IMR-90 (cell line): ENCODE measurements at regions not wholly inside any gene's neighbourhood (a gene's known extent, or its start where the extent isn't known, plus 50 kb on each side); places are given as distances from the start of the nearest gene placed in this dataset.

Experiments
- ATAC-seq: fragments of 200-7000 bp; cut with Tn5 transposase; 2 replicates; pipeline ENCODE4 v1.9.1; 2020; ENCODE audit warnings: low read depth, mild to moderate bottlenecking, moderate library complexity
- BruUV-seq: library from RNA; stranded (reverse); fragments of 400-500 nt; replicated peaks from 2 replicates; lab custom pipeline; 2021; lab: Mats Ljungman, UMichigan
- CTCF ChIA-PET: fragments of 300-600 bp; formaldehyde crosslinking; extraction: SDS; loops from one replicate; lab custom pipeline; 2021; ENCODE audit warnings: antibody characterized with exemption; lab: Yijun Ruan, JAX
- POLR2A ChIA-PET: fragments of 300-600 bp; sonication (Branson Sonifier 250); formaldehyde crosslinking; loops from one replicate; lab custom pipeline; 2022; ENCODE audit warnings: antibody characterized with exemption; ENCODE audit not compliant: unreplicated experiment; lab: Charles Lee
- DNase-seq: peaks from one replicate; pipeline ENCODE4 v3.0.0; 2013
- H2AFZ ChIP-seq: replicated peaks from 2 replicates; pipeline ENCODE3; 2013; ENCODE audit warnings: low read length, mild to moderate bottlenecking; ENCODE audit not compliant: poor library complexity
- H2AK5ac ChIP-seq: 2 replicates; pipeline ENCODE4 v1.6.1; 2013; ENCODE audit warnings: low read depth, low read length, inconsistent platforms
- H2AK9ac ChIP-seq: replicated peaks from 2 replicates; pipeline ENCODE3; 2013; ENCODE audit warnings: mild to moderate bottlenecking, low read depth, low read length, moderate library complexity; ENCODE audit not compliant: poor library complexity
- H2BK120ac ChIP-seq: 2 replicates; pipeline ENCODE4 v1.6.1; 2013; ENCODE audit warnings: low read depth, low read length, inconsistent platforms
- H2BK15ac ChIP-seq: 3 replicates; pipeline ENCODE4 v1.6.1; 2013; ENCODE audit warnings: low read depth, low read length, inconsistent platforms
- H2BK20ac ChIP-seq: 2 replicates; pipeline ENCODE4 v1.6.1; 2013; ENCODE audit warnings: low read depth, mild to moderate bottlenecking, inconsistent platforms, low read length, moderate library complexity
- H2BK5ac ChIP-seq: 2 replicates; pipeline ENCODE4 v1.6.1; 2013; ENCODE audit warnings: mild to moderate bottlenecking, low read depth, low read length, inconsistent platforms; ENCODE audit not compliant: poor library complexity, severe bottlenecking
- H3K14ac ChIP-seq: replicated peaks from 2 replicates; pipeline ENCODE4 v1.6.1; 2013; ENCODE audit warnings: low read depth, low read length, inconsistent platforms
- H3K18ac ChIP-seq: 2 replicates; pipeline ENCODE4 v1.6.1; 2013; ENCODE audit warnings: low read depth, low read length, control low read depth
- H3K23ac ChIP-seq: 2 replicates; pipeline ENCODE4 v1.6.1; 2013; ENCODE audit warnings: low read depth, low read length, inconsistent platforms
- H3K27ac ChIP-seq: 2 replicates; pipeline ENCODE4 v1.5.1; 2013; ENCODE audit warnings: mild to moderate bottlenecking, control low read depth, low read length; ENCODE audit not compliant: insufficient read depth
- H3K27me3 ChIP-seq: 2 replicates; pipeline ENCODE4 v1.6.1; 2013; ENCODE audit warnings: low read length; ENCODE audit not compliant: control insufficient read depth, insufficient read depth
- H3K36me3 ChIP-seq: 2 replicates; pipeline ENCODE4 v1.6.1; 2013; ENCODE audit warnings: low read length, mixed read lengths; ENCODE audit not compliant: control insufficient read depth, insufficient read depth
- H3K4ac ChIP-seq: 2 replicates; pipeline ENCODE4 v1.6.1; 2013; ENCODE audit warnings: low read depth, low read length, inconsistent platforms
- H3K4me1 ChIP-seq: 2 replicates; pipeline ENCODE4 v1.6.1; 2013; ENCODE audit warnings: low read length, mixed read lengths; ENCODE audit not compliant: control insufficient read depth, insufficient read depth
- H3K4me2 ChIP-seq: 2 replicates; pipeline ENCODE4 v1.6.1; 2013; ENCODE audit warnings: low read depth, mild to moderate bottlenecking, control low read depth, low read length, moderate library complexity
- H3K4me3 ChIP-seq: 2 replicates; pipeline ENCODE4 v1.5.1; 2013; ENCODE audit warnings: low read depth, mild to moderate bottlenecking, control low read depth, low read length, moderate library complexity; ENCODE audit not compliant: insufficient read depth
- H3K56ac ChIP-seq: 2 replicates; pipeline ENCODE4 v1.6.1; 2013; ENCODE audit warnings: low read length, inconsistent platforms; ENCODE audit not compliant: insufficient read depth; ENCODE audit errors: extremely low read depth
- H3K79me1 ChIP-seq, 2 experiments: 2 replicates each; pipeline ENCODE4 v1.6.1; 2013; ENCODE audit warnings: low read length in 2 of 2, inconsistent platforms in 1 of 2, low read depth in 1 of 2
- H3K9ac ChIP-seq: 2 replicates; pipeline ENCODE4 v1.6.1; 2013; ENCODE audit warnings: low read depth, low read length, control low read depth
- H3K9me1 ChIP-seq: 2 replicates; pipeline ENCODE4 v1.6.1; 2013; ENCODE audit warnings: low read length, inconsistent platforms; ENCODE audit not compliant: insufficient read depth
- H3K9me3 ChIP-seq: 2 replicates; pipeline ENCODE4 v1.6.1; 2013; ENCODE audit warnings: low read length; ENCODE audit not compliant: control insufficient read depth, insufficient read depth
- H4K20me1 ChIP-seq: 2 replicates; pipeline ENCODE4 v1.6.1; 2013; ENCODE audit warnings: low read length, inconsistent platforms; ENCODE audit not compliant: insufficient read depth
- H4K5ac ChIP-seq: 2 replicates; pipeline ENCODE4 v1.6.1; 2013; ENCODE audit warnings: mild to moderate bottlenecking, low read depth, low read length, control low read depth
- H4K8ac ChIP-seq, 2 experiments: 2 replicates each; pipeline ENCODE4 v1.6.1; 2013; ENCODE audit warnings: low read depth in 2 of 2, low read length in 2 of 2, control low read depth in 1 of 2, inconsistent platforms in 1 of 2
- H4K91ac ChIP-seq: 2 replicates; pipeline ENCODE4 v1.6.1; 2013; ENCODE audit warnings: low read depth, low read length, inconsistent platforms; ENCODE audit not compliant: insufficient read depth
- BHLHE40 ChIP-seq: fragments of 150-350 bp; IDR thresholded peaks from 2 replicates; pipeline ENCODE4 v1.6.1; 2016; ENCODE audit warnings: mild to moderate bottlenecking, low read depth, low read length
- ELK1 ChIP-seq: fragments of 150-350 bp; IDR thresholded peaks from 2 replicates; pipeline ENCODE4 v1.6.1; 2016; ENCODE audit warnings: low read depth, mild to moderate bottlenecking, low read length, moderate library complexity, borderline replicate concordance
- MAFK ChIP-seq: IDR thresholded peaks from 2 replicates; pipeline ENCODE4 v1.6.1; 2012; ENCODE audit warnings: low read depth, low read length, improper control_type of control experiment
- NFE2L2 ChIP-seq: fragments of 150-350 bp; IDR thresholded peaks from 2 replicates; pipeline ENCODE4 v1.6.1; 2016; ENCODE audit warnings: low read depth, mild to moderate bottlenecking, low read length
- RCOR1 ChIP-seq: IDR thresholded peaks from 2 replicates; pipeline ENCODE4 v1.6.1; 2012; ENCODE audit warnings: mild to moderate bottlenecking, low read length, improper control_type of control experiment; ENCODE audit not compliant: insufficient replicate concordance
- WGBS, 2 experiments: methylation state at CpG; one replicate each; pipeline versions ENCODE4 v1.1.5 to v1.1.7; 2013; ENCODE audit warnings: missing lambda C conversion rate in 2 of 2; ENCODE audit not compliant: insufficient read length in 1 of 2; ENCODE audit errors: extremely low coverage in 2 of 2; 5-methylcytosine and 5-hydroxymethylcytosine counted together
- dilution Hi-C: fragments of 300-500 bp; cut with HindIII; formaldehyde crosslinking; loops from one replicate; pipeline ENCODE4 v1.14.3; 2018; ENCODE audit warnings: low sequenced_read_pairs; ENCODE audit not compliant: unreplicated experiment
- in situ Hi-C: fragments of 300-500 bp; cut with MboI; formaldehyde crosslinking; loops from 3 replicates; pipeline ENCODE4 v1.14.3; 2019; ENCODE audit warnings: low sequenced_read_pairs, inconsistent platforms, mixed read lengths
- intact Hi-C: fragments of 100-400 bp; cut with micrococcal nuclease; formaldehyde crosslinking; loops from 2 replicates; pipeline ENCODE4 v1.10.0; 2022

- Histone ChIP-seq H4K20me1 (no peaks in the 10 kb centered on the region), H3K4ac (no peak overlapping the region), H4K5ac (no peak overlapping the region), H3K27ac (no peak overlapping the region), H3K79me1 (no peaks in the 10 kb centered on the region), H2BK15ac (no peak overlapping the region), H3K18ac (no peak overlapping the region), H2AK5ac (no peak overlapping the region), H3K4me2 (no peak overlapping the region), H3K9me3 (peaks cover 6% of the 10 kb centered on the region), H2BK20ac (no peak overlapping the region), H3K27me3 (no peaks in the 10 kb centered on the region), H2AFZ (no peak overlapping the region), H3K14ac (no peak overlapping the region), H2AK9ac (no peak overlapping the region), H4K8ac (no peak overlapping the region), H3K4me3 (no peak overlapping the region), H3K4me1 (no peaks in the 10 kb centered on the region), H3K56ac (no peak overlapping the region), H2BK5ac (no peak overlapping the region), H3K36me3 (no peaks in the 10 kb centered on the region), H4K91ac (no peak overlapping the region), H3K9ac (no peak overlapping the region), H3K23ac (no peak overlapping the region), H3K9me1 (no peaks in the 10 kb centered on the region), H2BK120ac (no peak overlapping the region)
- ATAC-seq, result no peak
- in situ Hi-C loops, result no loop called here
- ChIA-PET POLR2A (no interaction called here), CTCF (no interaction called here)
- no peak for DNase-seq
- no TSS peak for BruUV-seq
- dilution Hi-C loops, result no loop called here
- no CpG with 5 or more reads among the region's 1 CpG for WGBS, 2 experiments
- TF ChIP-seq RCOR1, result no peak
- TF ChIP-seq ELK1, result no peak
- no peak for TF ChIP-seq NFE2L2
- TF ChIP-seq MAFK, result no peak
- no peak for TF ChIP-seq BHLHE40
- intact Hi-C loops, result no loop called here
These were observed 90.4 kb upstream of the GNAZ start for GRCh38 chr22:22979954-22980353.
